Cardiac fibroblast (primary cell): ENCODE measurements at regions not wholly inside any gene's neighbourhood (a gene's known extent, or its start where the extent isn't known, plus 50 kb on each side); places are given as distances from the start of the nearest gene placed in this dataset.

Experiments used
- DNase-seq, 2 donors: peaks; one replicate each; pipeline versions ENCODE4 v3.0.0 to v3.0.0-alpha.2; 2010; ENCODE audit warnings: low read depth in 2 of 2
- H3K4me3 ChIP-seq, 2 donors: replicated peaks in 1 of 2; 1 replicate in 1 of 2; 2 replicates in 1 of 2; pipeline ENCODE4 v1.5.1; 2011; ENCODE audit warnings: low read depth in 2 of 2, low read length in 2 of 2, mild to moderate bottlenecking in 2 of 2, moderate library complexity in 1 of 2
- TF ChIP-seq, protein P1 (sequence below): IDR thresholded peaks from one replicate; pipeline ENCODE4 v1.5.1; 2011; ENCODE audit warnings: low read depth, mild to moderate bottlenecking, low read length, inconsistent platforms

DNA sequence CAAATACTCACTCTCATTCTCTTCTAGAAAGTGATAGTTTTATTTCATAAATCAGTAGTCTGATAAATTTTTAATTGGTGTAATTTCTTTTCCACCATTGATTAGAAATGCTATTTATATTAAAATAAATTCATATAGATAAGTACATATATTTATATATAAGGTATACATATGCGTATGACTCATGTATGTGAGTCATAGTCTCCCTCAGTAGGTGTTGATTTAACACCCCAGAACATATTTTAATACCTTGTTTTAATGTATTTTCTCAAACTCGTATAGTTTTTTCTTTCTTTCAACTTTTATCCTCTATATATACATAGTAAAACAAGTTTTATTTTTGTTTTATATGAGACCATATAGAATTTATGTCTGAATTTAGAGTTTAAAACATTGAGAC is 130.4 kb downstream of the PLG start:
- TF ChIP-seq, protein P1, sequence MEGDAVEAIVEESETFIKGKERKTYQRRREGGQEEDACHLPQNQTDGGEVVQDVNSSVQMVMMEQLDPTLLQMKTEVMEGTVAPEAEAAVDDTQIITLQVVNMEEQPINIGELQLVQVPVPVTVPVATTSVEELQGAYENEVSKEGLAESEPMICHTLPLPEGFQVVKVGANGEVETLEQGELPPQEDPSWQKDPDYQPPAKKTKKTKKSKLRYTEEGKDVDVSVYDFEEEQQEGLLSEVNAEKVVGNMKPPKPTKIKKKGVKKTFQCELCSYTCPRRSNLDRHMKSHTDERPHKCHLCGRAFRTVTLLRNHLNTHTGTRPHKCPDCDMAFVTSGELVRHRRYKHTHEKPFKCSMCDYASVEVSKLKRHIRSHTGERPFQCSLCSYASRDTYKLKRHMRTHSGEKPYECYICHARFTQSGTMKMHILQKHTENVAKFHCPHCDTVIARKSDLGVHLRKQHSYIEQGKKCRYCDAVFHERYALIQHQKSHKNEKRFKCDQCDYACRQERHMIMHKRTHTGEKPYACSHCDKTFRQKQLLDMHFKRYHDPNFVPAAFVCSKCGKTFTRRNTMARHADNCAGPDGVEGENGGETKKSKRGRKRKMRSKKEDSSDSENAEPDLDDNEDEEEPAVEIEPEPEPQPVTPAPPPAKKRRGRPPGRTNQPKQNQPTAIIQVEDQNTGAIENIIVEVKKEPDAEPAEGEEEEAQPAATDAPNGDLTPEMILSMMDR = no peak
- no peak overlapping the region for H3K4me3 ChIP-seq
- DNase-seq = no peak

DNA sequence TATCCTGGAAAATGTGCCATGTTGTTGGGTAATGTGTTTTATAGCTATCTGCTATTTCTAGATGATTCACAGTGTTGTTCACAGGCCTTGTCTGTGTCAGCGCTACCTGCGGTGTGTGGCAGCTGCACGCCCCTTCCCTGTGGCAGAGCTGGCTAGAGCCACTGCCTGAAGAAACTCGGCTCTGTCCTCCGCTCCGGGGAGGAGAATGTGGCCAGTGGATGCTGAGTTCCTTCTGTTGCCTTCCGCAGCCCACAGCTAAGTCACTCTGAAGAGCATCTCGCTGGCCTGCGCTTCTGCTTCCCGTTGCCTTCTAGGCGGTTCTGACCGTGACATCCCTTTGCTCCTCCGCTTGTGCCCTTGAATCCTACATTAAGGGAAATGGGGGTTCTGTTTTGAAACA is 135.1 kb downstream of the PLG start:
- no peak overlapping the region for H3K4me3 ChIP-seq
- DNase-seq = no peak
- TF ChIP-seq, protein P1 = no peak

DNA sequence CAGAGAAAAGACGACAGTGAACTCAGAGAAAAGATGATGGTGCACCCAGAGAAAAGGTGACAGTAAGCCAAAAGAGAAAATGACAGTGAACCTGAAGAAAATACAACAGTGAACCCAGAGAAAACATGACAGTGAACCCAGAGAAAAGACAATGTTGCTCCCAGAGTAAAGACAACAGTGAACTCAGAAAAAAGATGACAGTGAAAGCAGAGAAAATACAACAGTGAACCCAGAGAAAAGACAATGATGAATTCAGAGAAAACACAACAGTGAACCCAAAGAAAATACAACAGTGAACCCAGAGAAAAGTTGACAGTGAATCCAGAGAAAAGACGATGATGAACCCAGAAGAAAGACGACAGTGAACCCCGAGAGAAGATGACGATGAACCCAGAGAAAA is 140.5 kb upstream of the MAP3K4 start:
- no peak for DNase-seq
- TF ChIP-seq, protein P1 = no peak
- no peak overlapping the region for H3K4me3 ChIP-seq

DNA sequence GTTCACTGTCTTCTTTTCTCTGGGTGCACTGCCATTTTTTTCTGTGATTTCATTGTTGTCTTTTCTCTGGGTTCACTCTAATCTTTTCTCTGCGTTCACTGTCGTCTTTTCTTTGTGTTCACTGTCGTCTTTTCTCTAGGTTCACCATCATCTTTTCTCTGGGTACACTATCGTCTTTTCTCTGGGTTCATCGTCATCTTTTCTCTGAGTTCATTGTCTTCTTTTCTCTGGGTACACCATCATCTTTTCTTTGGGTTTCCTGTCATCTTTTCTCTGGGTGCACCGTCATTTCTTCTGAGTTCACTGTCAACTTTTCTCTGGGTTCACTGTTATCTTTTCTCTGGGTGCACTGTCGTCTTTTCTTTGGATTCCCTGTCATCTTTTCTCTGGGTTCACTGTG is 137.6 kb upstream of the MAP3K4 start:
- no peak for DNase-seq
- TF ChIP-seq, protein P1 = no peak
- H3K4me3 ChIP-seq = no peak overlapping the region

DNA sequence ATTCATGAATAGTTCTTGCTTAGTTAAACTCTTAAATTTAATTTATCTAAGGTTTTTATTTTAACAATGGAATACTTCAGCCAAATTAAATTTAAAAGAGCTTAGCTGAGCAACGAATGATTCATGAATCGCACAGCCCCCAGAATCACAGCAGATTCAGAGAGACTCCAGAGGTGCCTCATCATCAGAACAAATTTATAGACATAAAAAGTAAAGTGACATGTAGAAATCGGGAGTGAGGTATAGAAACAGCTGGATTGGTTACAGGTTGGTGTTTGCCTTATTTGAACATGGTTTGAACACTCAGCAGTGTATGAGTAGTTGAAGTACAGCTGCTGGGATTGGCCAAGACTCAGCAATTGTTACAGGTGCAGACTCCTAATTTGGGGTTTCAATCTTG is 132.7 kb upstream of the MAP3K4 start:
- TF ChIP-seq, protein P1 = no peak
- no peak overlapping the region for H3K4me3 ChIP-seq
- no peak for DNase-seq

DNA sequence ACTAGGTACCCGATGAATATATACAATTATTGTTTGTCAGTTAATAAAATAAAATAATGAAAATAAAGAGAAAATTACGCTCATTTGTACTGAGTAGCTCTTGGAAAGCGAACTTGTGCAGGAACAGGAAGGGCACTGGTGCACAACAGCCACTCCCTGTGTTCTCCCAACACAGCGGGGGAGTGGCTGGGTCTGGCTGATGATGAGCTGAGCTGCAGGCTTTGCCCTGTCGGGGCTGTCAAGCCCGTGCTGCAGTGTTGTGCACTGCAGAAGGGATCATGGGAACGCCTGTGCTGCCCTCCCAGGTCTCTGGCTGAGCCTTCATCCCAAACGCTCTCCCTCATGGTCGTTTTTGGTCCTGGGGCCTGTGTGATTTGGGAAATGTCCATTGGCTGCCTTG is 131.7 kb upstream of the MAP3K4 start:
- DNase-seq = no peak
- no peak overlapping the region for H3K4me3 ChIP-seq
- TF ChIP-seq, protein P1 = no peak

DNA sequence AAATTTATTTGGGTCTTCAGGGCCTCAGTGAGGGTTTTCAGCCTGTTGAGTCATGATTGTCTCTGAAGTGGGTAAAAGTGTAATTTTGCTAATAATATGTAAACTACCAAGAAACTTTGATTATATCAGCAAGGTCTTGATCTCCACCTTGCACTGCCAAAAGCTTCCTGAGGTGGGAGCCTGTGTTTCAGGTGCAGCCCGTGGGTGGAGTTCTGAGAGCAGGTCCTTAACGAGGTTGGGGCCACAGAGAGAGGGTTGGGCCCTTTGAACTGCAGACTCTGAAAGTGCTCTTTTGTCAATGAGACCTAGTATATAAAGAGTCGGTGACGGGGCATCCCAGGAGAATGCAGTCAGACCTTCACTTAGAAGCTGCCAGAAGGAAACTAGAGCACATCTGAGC is 129.7 kb upstream of the MAP3K4 start:
- TF ChIP-seq, protein P1 = no peak
- DNase-seq = no peak
- no peak overlapping the region for H3K4me3 ChIP-seq
